ENCODE measurements at regions not wholly inside any gene's neighbourhood (a gene's known extent, or its start where the extent isn't known, plus 50 kb on each side); places are given as distances from the start of the nearest gene placed in this dataset.

DNA sequence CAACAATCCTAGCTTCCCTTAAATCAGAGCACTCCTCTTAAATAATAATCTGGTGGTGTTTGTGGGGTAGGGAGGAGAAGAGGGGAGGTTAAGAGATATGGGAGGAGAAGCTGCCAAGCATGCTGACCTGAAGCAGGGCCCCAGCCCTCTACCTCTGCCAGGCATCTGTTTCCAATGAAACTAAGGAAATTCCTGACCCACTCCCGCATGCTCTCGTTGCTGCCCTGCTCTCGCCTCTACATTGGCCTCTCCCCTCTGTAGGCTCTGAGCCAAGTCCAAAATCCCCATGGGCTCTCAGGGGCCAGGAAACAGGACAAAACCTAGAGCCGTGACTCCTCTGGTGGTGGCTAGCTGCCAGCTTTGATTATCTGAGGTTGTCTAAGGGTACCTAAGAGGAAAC is 559.5 kb upstream of the CDH11 start:
- TF ChIP-seq, protein P1, sequence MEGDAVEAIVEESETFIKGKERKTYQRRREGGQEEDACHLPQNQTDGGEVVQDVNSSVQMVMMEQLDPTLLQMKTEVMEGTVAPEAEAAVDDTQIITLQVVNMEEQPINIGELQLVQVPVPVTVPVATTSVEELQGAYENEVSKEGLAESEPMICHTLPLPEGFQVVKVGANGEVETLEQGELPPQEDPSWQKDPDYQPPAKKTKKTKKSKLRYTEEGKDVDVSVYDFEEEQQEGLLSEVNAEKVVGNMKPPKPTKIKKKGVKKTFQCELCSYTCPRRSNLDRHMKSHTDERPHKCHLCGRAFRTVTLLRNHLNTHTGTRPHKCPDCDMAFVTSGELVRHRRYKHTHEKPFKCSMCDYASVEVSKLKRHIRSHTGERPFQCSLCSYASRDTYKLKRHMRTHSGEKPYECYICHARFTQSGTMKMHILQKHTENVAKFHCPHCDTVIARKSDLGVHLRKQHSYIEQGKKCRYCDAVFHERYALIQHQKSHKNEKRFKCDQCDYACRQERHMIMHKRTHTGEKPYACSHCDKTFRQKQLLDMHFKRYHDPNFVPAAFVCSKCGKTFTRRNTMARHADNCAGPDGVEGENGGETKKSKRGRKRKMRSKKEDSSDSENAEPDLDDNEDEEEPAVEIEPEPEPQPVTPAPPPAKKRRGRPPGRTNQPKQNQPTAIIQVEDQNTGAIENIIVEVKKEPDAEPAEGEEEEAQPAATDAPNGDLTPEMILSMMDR (IDR thresholded peaks at IDR 0.05; ENCODE audit: insufficient read depth, low read depth, low read length), result no peak
- no peak overlapping the region for H3K4me3 ChIP-seq (ENCODE audit: low read depth, low read length)
- DNase-seq (ENCODE audit: low read depth), result no peak

DNA sequence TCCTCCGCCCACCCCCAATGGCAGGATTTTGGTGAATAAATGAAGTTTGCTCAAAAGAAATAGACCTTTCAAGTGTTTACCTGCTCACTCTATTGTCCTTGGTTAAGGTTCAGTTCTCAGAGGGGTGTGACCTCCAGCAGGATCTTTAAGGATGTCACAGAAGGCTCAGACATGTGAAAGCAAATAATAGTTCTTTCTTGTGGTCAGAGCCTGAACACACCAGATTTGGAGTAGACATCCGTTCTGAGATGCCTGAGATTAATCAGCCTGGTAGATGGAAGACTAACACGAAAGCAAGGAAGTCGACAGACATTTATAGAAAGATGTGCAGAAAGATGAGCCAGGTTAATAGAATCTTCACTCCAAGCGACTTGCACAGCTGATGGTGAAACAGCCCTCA is 557.9 kb upstream of the CDH11 start:
- TF ChIP-seq, protein P1 (IDR thresholded peaks at IDR 0.05; ENCODE audit: insufficient read depth, low read depth, low read length), result no peak
- no peak for DNase-seq (ENCODE audit: low read depth)
- H3K4me3 ChIP-seq (ENCODE audit: low read depth, low read length), result no peak overlapping the region

DNA sequence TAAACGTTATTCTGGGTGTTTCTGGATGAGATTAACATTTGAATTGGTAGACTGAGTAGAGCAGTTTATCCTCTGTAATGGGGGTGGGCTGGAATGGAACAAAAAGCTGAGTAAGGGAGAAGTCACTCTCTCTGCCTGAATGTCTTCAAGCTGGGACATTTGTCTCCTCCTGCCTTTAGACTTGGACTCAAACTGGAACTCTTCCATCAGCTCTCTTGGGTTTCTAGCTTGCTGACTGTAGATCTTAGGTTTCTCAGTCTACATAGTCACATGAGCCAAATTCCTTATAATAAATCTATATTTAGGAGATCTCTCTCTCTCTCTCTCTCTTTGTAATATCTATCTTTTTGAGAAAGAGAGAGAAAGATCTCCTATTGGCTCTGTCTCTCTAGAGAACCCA is 553.3 kb upstream of the CDH11 start:
- H3K4me3 ChIP-seq (ENCODE audit: low read depth, low read length), result no peak overlapping the region
- DNase-seq (ENCODE audit: low read depth), result no peak

DNA sequence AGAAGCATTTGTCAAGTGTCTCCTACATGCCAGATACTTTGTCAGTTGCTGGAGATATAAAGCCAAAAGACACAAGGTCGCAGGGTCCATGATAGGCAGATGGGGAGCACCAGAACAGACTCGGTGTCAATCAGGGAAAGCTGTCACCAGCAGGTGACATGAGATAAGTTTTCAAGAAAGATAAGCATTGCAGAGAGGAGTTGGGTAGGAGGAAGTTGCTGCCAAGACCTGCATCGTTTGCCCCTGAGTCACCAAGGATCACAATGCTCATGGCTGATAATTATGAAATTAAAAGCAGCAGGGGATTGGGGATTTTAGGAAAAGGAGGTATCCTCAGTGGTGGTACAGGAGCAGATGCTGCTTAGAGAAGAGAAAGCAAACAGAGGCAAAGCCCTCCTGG is 551.1 kb upstream of the CDH11 start:
- no peak overlapping the region for H3K4me3 ChIP-seq (ENCODE audit: low read depth, low read length)
- TF ChIP-seq, protein P1 (IDR thresholded peaks at IDR 0.05; ENCODE audit: insufficient read depth, low read depth, low read length), result no peak
- no peak for DNase-seq (ENCODE audit: low read depth)

More for the DNA sequence above, 553.3 kb upstream of the CDH11 start:
- TF ChIP-seq, protein P1 (IDR thresholded peaks at IDR 0.05; ENCODE audit: insufficient read depth, low read depth, low read length), result no peak

DNA sequence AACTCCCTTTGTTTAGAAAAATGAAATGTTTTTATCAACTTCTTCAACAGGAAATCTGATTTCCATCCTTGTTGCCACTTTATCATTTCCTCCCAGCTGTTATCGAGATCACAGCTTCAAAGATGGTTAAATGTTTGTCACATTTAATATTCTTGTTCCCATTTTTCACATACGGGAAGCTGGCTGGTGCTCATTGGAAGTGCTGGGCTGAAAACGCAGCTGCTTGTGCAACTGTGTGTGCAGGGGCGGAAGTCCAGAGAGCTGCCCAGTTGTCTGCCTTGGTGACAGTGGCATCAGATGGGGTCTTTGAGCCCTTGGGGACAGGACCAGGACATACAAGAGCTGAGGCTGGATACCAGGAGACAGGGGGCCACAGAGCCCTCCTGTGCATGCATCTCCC is 549.2 kb upstream of the CDH11 start:
- no peak overlapping the region for H3K4me3 ChIP-seq (ENCODE audit: low read depth, low read length)
- TF ChIP-seq, protein P1 (IDR thresholded peaks at IDR 0.05; ENCODE audit: insufficient read depth, low read depth, low read length), result no peak
- DNase-seq (ENCODE audit: low read depth), result no peak

DNA sequence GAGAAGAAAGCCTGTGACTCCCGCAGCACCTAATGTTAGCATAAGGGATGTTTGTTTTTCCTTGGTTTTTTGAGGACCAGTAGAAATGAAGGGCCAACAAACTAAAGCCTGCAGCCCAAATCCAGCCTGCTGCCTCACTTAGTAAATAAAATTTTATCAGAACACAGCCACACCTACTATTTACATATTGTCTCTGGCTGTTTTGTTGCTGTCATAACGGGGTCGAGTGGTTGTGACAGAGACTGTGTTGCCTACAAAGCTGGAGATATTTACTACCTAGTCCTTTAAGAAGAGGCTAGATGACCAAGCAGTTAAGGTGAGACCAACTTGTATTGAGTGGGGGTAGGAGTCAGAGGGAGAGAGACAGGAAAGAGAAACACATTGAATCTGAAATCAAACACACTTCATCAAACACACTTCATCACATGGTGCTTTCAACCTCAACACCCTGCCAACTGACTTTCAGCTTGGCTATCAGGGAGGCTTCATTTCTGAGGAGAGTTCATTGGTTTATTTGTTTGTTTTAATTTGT is 546.3 kb upstream of the CDH11 start:
- TF ChIP-seq, protein P1 (IDR thresholded peaks at IDR 0.05; ENCODE audit: insufficient read depth, low read depth, low read length), result no peak
- H3K4me3 ChIP-seq (ENCODE audit: low read depth, low read length), result no peak overlapping the region
- DNase-seq (ENCODE audit: low read depth), result no peak

DNA sequence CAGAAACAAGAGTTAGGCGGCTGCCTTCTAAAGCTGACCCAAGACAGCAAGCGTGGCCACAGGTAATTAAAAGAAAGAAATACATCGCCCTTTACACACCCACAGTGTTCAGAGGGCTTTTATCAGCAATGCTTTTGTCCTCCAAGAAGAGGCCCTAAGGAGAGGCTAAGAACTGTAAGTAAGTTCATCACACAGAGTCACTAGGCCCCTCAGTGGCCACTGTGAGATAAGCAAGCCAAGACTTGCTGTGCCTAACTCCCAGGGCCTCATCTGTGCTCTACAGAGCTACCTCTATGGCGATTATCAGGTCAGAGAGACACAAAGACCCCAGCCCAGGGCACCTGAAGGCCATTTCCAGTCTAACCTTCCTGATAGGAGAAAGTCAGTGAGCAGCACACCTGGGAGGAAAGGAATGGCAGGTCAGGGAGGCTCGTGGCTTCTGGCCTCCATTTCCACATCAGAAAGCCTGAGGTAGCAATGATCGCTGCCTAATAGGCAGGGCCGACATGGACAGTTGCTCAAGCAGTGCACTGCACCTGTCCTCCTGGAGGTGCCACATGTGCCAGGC is 545.2 kb upstream of the CDH11 start:
- no peak overlapping the region for H3K4me3 ChIP-seq (ENCODE audit: low read depth, low read length)
- TF ChIP-seq, protein P1 (IDR thresholded peaks at IDR 0.05; ENCODE audit: insufficient read depth, low read depth, low read length), result peak; percentile 52
- peak; percentile 61 for DNase-seq (ENCODE audit: low read depth)

Data from fibroblast of villous mesenchyme (primary cell).